Hepatocyte (in vitro differentiated cells): ENCODE measurements at regions not wholly inside any gene's neighbourhood (a gene's known extent, or its start where the extent isn't known, plus 50 kb on each side); places are given as distances from the start of the nearest gene placed in this dataset.

Source experiments
- CTCF ChIP-seq: fragments of 200-600 bp; sonication (generic); IDR thresholded peaks from 2 replicates; pipeline ENCODE4 v1.5.1; 2016; ENCODE audit warnings: antibody characterized with exemption, mild to moderate bottlenecking; ENCODE audit not compliant: poor library complexity
- EZH2 ChIP-seq: fragments of 200-600 bp; sonication (generic); IDR thresholded peaks from 2 replicates; pipeline ENCODE4 v1.6.1; 2016; ENCODE audit warnings: antibody characterized with exemption, mild to moderate bottlenecking, borderline replicate concordance

GRCh38 chr14:26939755-26940154 lies 341.9 kb upstream of the NOVA1 start:
- TF ChIP-seq CTCF (no peak), EZH2 (no peak)
